Urinary bladder (tissue), 3 donors: ENCODE measurements at regions not wholly inside any gene's neighbourhood (a gene's known extent, or its start where the extent isn't known, plus 50 kb on each side); places are given as distances from the start of the nearest gene placed in this dataset.

Experiments
- DNase-seq: peaks from one replicate; pipeline ENCODE4 v3.0.0-alpha.2; 2015; ENCODE audit errors: extremely low spot score
- H3K27ac ChIP-seq: one replicate; pipeline ENCODE4 v1.5.1; 2013; ENCODE audit warnings: low read depth, mild to moderate bottlenecking, moderate library complexity
- H3K36me3 ChIP-seq: one replicate; pipeline ENCODE4 v1.6.1; 2013; ENCODE audit warnings: mild to moderate bottlenecking, moderate library complexity; ENCODE audit not compliant: insufficient read depth
- H3K4me1 ChIP-seq: one replicate; pipeline ENCODE4 v1.6.1; 2013; ENCODE audit warnings: mild to moderate bottlenecking, moderate library complexity; ENCODE audit not compliant: insufficient read depth
- H3K4me3 ChIP-seq: one replicate; pipeline ENCODE4 v1.5.1; 2013; ENCODE audit warnings: low read depth, low read length
- WGBS: extraction: QIAGEN DNeasy Blood & Tissue Kit; methylation state at CpG from one replicate; pipeline ENCODE4 v1.1.7; 2013; 5-methylcytosine and 5-hydroxymethylcytosine counted together
- donor health status: healthy with polysubstance abuse.
- donor health status: healthy.

- H3K4me1 ChIP-seq, result no peaks in the 10 kb centered on the region
- no peaks in the 10 kb centered on the region for H3K36me3 ChIP-seq
- no peak for DNase-seq
- 87% methylated on average over 4 of the region's 4 CpGs for WGBS
- H3K4me3 ChIP-seq, result no peak overlapping the region
- H3K27ac ChIP-seq, result no peak overlapping the region
Measured at GRCh38 chr6:156392648-156393047, 384.5 kb upstream of the ARID1B start.

GRCh38 chr6:156391977-156392376 lies 385.2 kb upstream of the ARID1B start:
- Histone ChIP-seq H3K4me1 (no peaks in the 10 kb centered on the region), H3K27ac (no peak overlapping the region), H3K4me3 (no peak overlapping the region), H3K36me3 (no peaks in the 10 kb centered on the region)
- DNase-seq, result no peak
- WGBS, result 92% methylated on average over 4 of the region's 4 CpGs

GRCh38 chr6:156391061-156391672 lies 386.0 kb upstream of the ARID1B start:
- H3K36me3 ChIP-seq, result no peaks in the 10 kb centered on the region
- no peaks in the 10 kb centered on the region for H3K4me1 ChIP-seq
- no peak for DNase-seq
- H3K27ac ChIP-seq, result no peak overlapping the region
- WGBS, result 80% methylated on average over 11 of the region's 11 CpGs
- no peak overlapping the region for H3K4me3 ChIP-seq

- no peaks in the 10 kb centered on the region for H3K4me1 ChIP-seq
- DNase-seq, result no peak
- 76% methylated on average over 3 of the region's 3 CpGs for WGBS
Measured at GRCh38 chr6:156390621-156391020, 386.6 kb upstream of the ARID1B start.

GRCh38 chr6:156389296-156389695 lies 387.9 kb upstream of the ARID1B start:
- DNase-seq, result no peak
- Histone ChIP-seq H3K36me3 (no peaks in the 10 kb centered on the region), H3K4me1 (no peaks in the 10 kb centered on the region), H3K4me3 (no peak overlapping the region), H3K27ac (no peak overlapping the region)
- 92% methylated on average over 10 of the region's 10 CpGs for WGBS

More at GRCh38 chr6:156390621-156391020, 386.6 kb upstream of the ARID1B start:
- Histone ChIP-seq H3K27ac (no peak overlapping the region), H3K36me3 (no peaks in the 10 kb centered on the region), H3K4me3 (no peak overlapping the region)

GRCh38 chr6:156387472-156387871 lies 389.7 kb upstream of the ARID1B start:
- no peak overlapping the region for H3K4me3 ChIP-seq
- no peak for DNase-seq
- H3K27ac ChIP-seq, result no peak overlapping the region
- no peaks in the 10 kb centered on the region for H3K4me1 ChIP-seq
- no peaks in the 10 kb centered on the region for H3K36me3 ChIP-seq
- 93% methylated on average over 4 of the region's 4 CpGs for WGBS

- no peak overlapping the region for H3K27ac ChIP-seq
- no peaks in the 10 kb centered on the region for H3K36me3 ChIP-seq
- no peak for DNase-seq
- no peaks in the 10 kb centered on the region for H3K4me1 ChIP-seq
- H3K4me3 ChIP-seq, result no peak overlapping the region
- 94% methylated on average over 2 of the region's 2 CpGs for WGBS
Measured at GRCh38 chr6:156383059-156383458, 394.1 kb upstream of the ARID1B start.

GRCh38 chr6:156379392-156380289 lies 397.5 kb upstream of the ARID1B start:
- Histone ChIP-seq H3K36me3 (no peaks in the 10 kb centered on the region), H3K27ac (peak overlapping the region; percentile 5), H3K4me3 (no peak overlapping the region), H3K4me1 (no peaks in the 10 kb centered on the region)
- WGBS, result 37% methylated on average over 7 of the region's 7 CpGs
- no peak for DNase-seq

- H3K4me1 ChIP-seq, result no peaks in the 10 kb centered on the region
- H3K27ac ChIP-seq, result no peak overlapping the region
- no peak for DNase-seq
- H3K4me3 ChIP-seq, result no peak overlapping the region
- H3K36me3 ChIP-seq, result no peaks in the 10 kb centered on the region
- 98% methylated on average over 1 of the region's 1 CpG for WGBS
Measured at GRCh38 chr6:156378853-156379252, 398.3 kb upstream of the ARID1B start.

- no peak overlapping the region for H3K27ac ChIP-seq
- no peaks in the 10 kb centered on the region for H3K36me3 ChIP-seq
- H3K4me1 ChIP-seq, result no peaks in the 10 kb centered on the region
- no peak for DNase-seq
- no peak overlapping the region for H3K4me3 ChIP-seq
Measured at GRCh38 chr6:156376091-156376490, 401.1 kb upstream of the ARID1B start.

- Histone ChIP-seq H3K36me3 (no peaks in the 10 kb centered on the region), H3K4me3 (no peak overlapping the region), H3K27ac (no peak overlapping the region), H3K4me1 (no peaks in the 10 kb centered on the region)
- 94% methylated on average over 12 of the region's 12 CpGs for WGBS
- no peak for DNase-seq
Measured at GRCh38 chr6:156359912-156360311, 417.3 kb upstream of the ARID1B start.

GRCh38 chr6:156352861-156353260 lies 424.3 kb upstream of the ARID1B start:
- Histone ChIP-seq H3K4me1 (no peaks in the 10 kb centered on the region), H3K4me3 (no peak overlapping the region), H3K27ac (no peak overlapping the region), H3K36me3 (no peaks in the 10 kb centered on the region)
- no peak for DNase-seq

- Histone ChIP-seq H3K27ac (no peak overlapping the region), H3K4me1 (no peaks in the 10 kb centered on the region), H3K36me3 (no peaks in the 10 kb centered on the region), H3K4me3 (no peak overlapping the region)
- no peak for DNase-seq
- WGBS, result 88% methylated on average over 6 of the region's 6 CpGs
Measured at GRCh38 chr6:156351346-156351966, 425.7 kb upstream of the ARID1B start.

- Histone ChIP-seq H3K4me1 (no peaks in the 10 kb centered on the region), H3K4me3 (no peak overlapping the region), H3K36me3 (no peaks in the 10 kb centered on the region), H3K27ac (no peak overlapping the region)
- DNase-seq, result no peak
- WGBS, result 60% methylated on average over 4 of the region's 4 CpGs
Measured at GRCh38 chr6:156350337-156350736, 426.8 kb upstream of the ARID1B start.
